SW480 (cell line): ENCODE measurements at regions not wholly inside any gene's neighbourhood (a gene's known extent, or its start where the extent isn't known, plus 50 kb on each side); places are given as distances from the start of the nearest gene placed in this dataset.

ENCODE experiments used
- DNase-seq: peaks from one replicate; pipeline ENCODE4 v3.0.0-alpha.2; 2016; ENCODE audit warnings: low spot score

DNA sequence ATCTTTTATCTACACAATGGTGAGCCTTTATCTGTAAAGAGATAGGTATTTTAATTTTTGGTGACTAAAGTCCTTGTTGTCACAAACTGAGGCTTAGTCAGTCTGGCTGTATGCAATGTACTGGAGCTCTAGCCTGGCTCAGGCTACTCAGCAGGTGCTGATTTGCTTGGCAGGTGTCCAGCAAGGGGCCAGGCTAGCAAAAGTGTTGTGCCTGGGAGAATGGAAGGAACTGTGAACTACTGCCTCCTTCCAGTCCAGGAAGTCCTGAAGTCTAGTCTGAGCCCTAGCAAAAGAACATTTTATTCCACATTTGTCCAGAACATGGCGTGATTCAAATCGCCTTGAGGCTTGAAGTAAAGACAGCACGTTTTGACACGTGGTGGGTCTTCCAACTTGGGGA lies 260.5 kb downstream of the CCDC85A start:
- DNase-seq: no peak

DNA sequence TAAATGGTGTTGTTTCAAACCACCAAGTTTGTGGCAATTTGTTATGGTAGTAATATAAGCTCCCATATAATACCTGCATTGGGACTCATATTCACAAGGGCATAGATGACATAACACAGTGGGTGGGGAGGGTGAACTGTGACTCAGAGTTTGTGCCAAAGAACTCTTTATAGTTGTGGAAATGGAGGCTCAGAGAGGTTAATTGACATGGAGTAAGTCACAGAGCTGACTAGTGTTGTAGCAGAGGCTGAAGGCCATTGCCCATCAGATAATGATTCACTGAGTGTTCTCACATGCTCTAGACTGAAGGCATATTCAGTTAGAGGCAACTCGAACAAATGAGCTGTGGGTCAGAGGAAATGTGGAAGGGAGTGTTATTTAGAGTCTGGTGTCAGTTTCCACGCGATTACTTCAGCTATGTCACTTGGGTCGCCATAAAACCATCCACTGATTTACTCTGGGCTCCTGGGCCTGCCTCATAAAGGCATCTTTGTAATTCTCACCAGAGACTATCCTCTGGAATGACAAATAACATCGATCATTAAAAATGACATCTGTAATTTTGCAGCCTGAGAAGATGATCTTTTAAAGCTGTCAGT lies 264.7 kb downstream of the CCDC85A start:
- DNase-seq: peak; percentile 62

DNA sequence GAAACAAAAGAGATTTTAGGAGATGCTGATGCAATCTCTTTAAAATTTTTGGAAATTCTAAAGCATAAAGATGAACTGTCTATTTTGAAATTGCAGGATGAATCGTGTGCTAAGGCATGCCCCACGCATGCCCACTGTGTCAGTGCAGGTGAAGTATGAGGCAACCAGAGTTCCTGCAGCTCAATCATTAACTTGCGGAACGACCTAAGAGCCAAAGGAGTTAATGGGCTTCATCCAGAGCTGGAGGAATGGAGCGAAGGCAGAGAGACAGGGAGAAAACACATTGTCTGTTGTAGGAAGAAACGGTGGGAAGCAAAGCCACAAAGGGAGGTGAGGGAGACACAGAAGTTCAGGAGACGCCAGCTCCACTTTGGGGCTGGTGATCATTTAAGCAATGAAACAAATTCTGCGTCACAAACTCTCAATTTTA lies 265.2 kb downstream of the CCDC85A start:
- DNase-seq: peak; percentile 93

DNA sequence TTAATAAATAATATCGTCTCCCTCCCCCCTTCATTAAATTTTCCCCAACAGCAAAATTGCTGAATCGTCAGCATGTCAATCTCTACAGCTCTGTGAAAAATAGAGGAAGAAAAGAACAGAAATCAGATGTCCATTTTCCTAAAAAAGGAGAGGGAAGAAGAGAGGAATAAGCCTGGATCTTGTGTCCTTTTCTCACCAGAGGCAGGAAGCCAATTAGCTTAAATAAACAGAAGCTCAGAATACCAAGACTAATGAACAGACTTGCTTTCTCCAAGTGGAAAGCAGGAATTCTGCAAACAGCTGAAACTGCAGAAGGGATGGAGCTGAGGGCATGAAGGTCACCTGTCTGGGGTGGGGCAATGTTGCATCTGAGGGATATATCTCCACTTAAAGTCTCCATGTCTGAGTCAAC lies 265.7 kb downstream of the CCDC85A start:
- DNase-seq: peak; percentile 17

DNA sequence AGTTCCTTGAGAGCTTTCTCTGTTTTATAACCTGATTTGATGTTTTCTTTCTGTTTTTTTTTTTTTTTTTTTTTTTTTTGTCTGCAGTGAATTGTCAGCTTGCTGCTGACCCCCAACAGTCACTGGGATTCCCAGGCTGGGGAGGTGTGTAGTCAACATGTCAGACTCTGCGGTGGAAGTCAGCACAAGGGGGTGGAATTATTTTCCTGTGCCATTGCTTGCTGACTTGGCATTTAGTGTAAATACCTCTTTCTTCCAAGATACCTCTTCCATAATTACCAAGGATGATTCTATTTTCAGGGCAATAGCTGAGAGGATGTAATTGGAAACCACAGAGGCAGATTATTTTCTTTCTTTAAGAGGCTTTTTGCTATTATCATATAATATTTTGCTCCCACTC lies 266.3 kb downstream of the CCDC85A start:
- DNase-seq: no peak

DNA sequence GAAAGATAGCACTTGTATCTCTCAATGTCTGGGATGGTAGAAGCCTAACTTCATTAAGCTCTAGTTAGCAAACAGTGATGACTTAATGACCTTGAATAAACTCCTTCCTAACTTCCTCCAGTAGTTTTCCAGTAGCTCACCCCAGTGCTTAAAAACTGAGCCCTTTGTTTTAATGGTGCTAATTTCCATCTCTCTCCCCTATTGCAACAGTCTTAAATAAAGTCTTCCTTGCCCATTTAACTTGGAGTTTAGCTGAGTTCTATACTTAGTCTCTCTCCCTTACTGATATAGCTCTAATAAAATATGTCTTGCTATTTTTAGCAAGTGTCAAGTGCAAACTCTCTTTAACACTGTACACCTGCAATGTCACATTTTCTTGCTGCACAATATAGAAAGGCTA lies 267.0 kb downstream of the CCDC85A start:
- no peak for DNase-seq

DNA sequence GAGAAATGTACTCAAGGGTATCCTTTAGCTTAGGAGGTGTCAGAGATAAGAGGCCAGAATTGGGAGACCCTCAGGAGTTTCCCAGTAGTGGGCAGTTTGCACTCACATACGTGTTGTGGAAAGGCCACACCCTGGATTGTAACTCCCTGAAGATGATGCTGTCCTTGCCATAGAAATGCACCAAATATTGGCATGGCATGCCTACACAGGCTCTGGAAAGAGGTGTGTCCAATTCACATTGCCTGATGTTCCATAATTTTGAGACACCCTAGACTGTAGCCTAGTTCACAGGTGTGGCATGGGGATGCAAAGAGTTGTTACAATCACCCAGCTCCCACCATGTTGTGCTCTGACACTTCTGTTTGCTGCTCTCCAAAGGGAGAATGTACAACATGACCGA lies 271.9 kb downstream of the CCDC85A start:
- no peak for DNase-seq

DNA sequence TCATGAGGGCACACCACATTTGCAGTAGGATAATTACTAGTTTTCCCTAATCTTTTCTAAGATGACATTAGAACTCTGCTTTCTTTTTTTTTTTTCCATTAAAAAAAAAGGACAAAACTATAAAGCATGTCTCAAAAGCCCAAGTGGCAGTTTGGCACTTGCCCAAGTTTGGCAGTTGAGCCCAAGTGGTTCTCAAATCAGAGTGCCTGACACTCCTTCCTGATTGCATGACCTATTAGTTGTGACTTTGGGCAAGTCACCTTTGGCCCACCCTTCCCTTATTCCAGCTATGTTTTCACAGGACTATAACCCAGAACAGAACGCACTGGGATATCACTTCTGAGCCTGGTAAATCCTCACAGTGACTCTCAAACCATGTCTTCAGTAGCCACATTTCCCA lies 273.0 kb downstream of the CCDC85A start:
- DNase-seq: no peak

DNA sequence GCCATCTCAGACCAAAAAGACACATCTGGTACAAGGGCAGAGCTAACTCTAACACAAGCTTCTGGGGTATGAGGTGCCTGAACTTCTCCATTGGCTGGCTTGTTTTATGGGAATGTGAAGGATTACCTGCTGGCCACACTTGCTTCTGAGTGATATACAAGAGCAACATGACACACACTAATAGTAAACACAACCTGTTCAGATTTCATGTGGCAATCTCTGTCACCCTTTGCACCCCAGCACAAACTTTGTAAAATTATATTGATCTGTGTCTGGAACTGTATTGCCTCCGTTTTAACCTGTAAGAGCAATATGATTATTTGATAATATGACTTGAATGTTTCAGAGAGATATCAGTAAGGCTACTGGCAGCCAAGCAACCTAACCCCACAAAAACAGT lies 276.7 kb downstream of the CCDC85A start:
- DNase-seq: no peak

DNA sequence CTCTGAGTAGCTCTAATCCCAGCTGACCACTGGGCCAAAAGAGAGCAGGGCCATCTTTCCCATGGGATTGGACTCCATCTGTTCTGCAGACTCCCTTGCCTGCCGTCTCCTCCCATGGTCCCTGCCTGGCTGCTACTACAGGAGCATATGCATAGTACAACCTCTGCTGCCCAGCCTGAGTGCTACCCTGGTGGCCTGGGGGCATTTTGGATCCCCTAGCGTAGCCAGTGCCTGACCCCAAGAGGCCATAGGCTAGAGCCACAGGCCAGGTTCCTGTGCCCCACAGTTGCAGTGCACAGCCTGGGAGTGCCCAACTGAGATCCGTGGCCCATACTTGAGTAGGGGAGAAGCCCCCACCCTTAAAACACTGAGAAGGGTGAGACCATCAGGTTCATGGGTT lies 280.3 kb downstream of the CCDC85A start:
- DNase-seq: no peak

DNA sequence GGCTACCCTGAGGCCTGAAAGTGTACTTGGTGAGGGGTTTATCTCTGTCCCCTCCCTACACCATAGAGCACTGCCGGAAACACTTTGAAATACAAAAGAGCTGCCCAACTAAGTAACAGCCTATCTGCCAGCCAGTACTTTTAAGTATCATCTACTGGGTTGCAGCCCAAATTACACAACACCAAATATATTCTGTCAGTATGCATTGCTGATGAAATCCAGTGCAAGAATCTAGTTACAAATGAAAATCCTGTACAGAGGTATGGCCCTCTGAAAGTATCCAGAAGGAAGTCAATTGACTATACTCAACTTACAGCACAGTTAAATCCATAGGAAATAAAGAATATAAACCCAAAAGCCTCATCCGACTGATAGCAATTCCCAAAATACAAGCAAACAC lies 280.8 kb downstream of the CCDC85A start:
- peak; percentile 20 for DNase-seq

DNA sequence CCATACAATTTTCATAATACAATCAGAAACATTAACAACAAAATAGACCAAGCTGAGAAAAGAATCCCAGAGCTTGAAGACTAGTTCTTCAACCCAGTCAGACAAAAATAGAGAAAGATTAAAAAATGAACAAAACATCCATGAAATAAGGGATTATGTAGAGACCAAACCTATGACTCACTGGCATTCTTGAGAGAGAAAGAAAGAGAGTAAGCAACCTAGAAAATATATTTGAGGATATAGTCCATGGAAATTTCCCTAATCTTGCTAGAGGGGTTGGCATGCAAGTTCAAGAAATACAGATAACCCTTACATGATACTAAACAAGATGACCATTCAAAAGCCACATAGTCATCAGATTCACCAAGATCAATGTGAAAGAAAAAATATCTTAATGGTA lies 281.7 kb downstream of the CCDC85A start:
- no peak for DNase-seq

DNA sequence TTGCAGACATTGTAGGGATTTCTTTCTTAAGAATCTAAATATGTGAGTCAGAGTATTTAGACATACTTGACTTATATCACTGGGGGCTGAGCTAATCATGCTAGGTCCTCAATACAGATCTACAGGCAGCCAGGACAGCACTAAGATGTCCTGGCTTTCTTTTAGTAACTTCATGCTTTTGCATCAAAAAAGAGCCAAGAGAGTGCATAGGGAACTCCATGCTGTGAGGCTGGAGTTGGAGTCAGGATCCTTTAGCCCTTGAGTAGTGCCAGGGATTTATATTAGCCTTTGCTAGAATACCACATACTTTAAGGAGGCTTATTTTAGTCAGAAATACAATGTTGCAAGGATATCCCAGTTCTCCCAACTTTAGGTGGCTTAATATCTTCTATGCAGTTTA lies 289.7 kb downstream of the CCDC85A start:
- DNase-seq: no peak

DNA sequence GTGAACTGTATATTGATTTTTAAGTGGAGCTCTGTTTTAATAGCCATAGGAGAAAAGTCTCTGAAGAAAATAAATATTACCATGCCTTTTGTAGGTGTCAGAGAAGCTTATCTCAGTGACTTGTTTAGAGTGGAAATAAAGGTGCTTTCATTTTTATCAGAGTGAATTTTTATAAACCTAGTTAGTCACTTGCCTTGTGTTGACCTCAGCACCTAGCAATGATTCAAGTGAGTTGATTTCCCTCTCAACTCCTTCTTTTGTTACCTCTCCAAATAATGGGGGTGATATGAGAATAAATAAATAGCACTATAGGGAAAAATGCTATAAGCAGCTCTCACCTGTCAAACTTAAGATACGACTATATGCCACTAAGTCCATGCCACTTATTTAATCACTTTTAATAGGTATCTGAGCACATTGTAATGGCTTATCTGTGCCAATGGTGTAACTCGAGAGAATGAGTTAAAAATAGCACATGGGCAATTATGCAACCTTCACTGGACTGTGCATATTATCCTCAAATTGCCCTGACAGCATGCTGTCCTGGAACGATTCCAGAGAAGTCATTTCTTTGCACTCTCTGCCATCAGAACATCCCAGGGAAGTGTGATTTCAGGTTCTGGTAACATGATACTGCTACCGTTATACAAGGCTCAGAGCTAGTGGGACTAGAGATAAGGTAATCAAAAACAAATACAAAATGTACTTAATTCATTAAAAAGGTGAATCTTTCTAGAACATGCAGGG lies 290.8 kb downstream of the CCDC85A start:
- no peak for DNase-seq

DNA sequence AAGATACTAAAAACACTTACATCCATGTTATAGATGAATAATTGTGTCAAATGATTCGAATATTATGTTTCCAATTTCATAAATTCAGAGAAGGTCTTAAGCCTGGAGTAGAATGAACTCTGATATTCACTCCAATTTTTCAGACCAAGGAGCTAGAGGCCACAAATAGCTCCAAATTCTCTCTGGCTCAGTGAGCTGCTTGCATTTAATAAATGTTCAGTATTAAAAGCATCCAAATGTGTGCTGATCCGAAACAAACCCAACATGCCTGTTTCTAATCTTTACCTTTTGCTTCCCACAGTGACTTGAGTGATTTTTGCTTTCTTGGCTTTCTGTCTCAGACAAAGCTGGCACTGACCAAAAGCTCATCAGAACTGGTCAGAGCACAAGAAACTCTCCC lies 291.4 kb downstream of the CCDC85A start:
- DNase-seq: no peak

DNA sequence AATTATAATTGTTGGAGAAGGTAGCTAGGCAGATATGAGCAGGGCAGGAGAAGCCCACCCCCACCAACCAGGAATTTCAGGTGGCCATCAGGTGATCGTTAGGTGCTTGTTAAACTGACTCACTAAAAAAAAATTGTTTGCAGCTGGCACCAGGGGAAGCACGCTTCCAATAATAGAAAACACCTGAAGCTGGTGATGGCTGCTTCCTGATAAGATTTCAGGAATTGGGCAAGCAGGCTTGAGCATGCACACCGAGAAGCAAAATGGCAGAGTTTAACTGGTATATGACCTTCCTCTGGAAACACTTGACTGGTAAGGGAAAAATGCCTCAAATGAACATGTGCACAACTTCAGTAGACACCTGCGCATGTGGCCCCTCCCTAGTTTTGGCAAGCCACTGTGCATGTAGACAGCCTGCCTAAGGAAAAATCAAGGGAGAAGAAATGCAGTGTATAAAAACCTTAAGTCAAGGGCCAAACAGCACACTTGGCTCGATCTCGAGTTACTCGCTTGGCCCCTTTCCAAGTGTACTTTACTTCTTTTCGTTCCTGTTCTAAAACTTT lies 292.8 kb downstream of the CCDC85A start:
- DNase-seq: no peak

DNA sequence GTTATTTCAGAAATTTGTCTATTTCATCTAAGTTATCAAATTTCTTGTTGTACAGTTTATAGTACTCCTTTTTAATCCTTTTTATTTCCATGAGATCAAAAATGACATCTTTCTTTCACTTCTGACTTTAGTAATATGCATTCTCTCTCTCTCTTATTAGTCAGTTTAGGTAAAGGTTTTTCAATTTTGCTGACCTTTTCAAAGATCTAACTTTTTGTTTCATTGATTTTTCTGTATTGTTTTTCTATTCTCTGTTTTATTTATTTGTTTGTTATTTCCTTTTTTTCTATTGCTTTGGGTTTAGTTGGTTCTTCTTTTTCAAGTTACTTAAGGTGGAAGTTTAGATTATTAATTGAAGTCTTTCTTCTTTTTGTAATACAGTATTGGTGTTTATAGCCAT lies 294.2 kb downstream of the CCDC85A start:
- no peak for DNase-seq

DNA sequence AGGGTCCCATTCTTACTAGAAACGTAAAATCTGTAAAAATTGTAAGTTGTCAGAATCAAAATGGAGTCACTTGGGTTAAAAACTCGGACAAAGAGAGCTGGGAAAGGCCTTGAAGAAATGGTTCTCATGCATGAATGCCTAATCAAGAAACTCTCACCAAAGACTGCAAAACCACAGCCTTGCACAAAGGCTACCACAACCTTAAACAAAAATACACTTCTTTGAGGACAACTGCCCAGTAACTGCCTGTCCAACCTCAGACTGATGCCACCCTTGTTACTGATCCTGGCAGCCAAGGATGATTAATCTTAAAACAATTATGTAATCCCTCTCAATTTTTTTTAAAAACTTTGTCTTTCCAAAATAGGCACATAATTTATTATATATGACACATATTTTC lies 299.3 kb downstream of the CCDC85A start:
- DNase-seq: no peak

DNA sequence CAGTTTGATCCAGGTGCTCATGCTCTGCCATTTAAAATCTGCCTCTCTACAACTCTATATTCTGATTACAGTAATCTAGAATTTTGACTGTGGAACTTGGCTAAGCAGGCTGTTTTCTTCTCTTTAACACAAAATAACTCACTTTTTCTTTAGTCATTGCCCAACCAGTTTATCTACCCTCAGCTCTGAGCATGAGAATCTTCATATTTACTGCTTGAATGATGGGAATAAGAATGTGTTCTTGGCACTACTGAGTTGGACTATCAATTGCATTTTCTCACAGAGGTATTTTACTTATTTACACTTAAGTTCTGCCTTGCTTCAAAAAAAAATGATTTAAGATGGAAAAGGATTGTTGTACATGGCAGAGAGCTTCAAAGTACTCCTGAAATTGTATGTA lies 301.1 kb downstream of the CCDC85A start:
- DNase-seq: no peak

DNA sequence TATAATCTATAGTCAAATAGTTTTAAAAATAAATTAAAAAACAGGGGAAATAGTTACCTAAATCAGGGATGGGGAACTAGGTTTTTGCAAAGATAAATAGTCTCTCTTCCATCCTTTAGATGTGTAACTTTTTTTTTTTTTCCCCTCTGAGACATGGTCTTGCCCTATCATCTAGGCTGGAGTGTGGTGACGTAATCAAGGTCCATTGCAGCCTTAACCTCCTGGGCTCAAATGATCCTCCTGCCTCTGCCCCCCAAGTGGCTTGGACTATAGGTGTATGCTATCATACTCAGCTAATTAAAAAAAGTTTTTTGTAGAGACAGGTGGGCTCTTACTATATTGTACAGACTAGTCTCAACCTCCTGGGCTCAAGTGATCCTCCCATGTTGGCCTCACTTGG lies 316.5 kb downstream of the CCDC85A start:
- DNase-seq: no peak

DNA sequence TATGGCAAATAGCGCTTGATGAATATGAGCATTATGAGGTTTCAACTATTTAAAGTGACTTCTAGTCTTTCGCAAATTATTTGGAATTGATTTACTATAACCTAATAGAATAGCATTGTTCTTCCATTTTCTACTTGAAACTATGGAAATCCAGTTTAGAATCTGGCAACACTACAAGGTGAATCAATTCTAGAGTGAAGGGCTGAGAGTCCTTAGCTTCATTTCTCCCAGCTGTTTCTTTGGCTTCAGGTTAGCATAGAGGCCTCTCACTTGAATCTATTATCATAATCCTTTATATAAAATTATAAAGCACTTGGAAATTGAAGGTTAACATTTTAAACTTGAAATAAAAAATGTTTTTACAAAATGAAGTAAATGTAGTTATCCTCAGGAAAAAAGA lies 318.8 kb downstream of the CCDC85A start:
- no peak for DNase-seq

DNA sequence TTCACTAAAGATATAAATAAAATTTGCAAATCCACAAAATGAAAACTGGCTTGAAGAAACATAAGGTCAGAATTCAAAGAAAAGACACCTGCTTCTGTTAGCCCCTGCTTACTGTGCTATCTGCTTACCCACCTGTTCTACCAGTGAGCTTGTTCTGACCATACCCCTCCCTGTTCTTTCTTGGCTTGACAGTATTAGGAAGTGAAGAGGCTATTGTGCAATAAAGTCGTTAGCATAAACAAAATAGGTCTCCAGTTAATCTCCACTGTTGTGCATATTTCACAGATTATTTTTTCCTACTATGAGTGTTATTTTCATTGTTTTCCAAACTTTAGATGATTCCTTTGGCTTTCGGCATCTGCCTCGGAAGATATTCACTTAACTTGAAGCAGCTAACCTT lies 322.1 kb downstream of the CCDC85A start:
- DNase-seq: no peak

DNA sequence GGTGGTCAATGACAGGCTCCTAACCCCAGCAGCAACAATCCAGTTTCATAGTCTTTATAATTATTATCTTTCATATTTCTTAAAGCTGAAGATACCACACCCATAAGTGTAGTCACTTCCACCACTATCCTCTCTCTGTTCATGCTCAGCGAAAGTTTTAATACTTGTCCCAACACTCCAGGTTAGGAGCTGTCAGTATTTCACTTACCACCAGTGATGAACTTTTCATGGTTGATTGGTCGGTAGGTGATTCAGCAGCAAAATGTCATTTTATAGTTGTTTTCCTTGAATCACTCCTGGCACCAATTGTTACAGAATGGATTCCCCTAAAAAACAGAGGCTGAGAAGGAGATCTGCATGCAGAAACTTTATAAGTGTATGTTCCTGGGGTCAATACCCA lies 324.9 kb downstream of the CCDC85A start:
- no peak for DNase-seq

DNA sequence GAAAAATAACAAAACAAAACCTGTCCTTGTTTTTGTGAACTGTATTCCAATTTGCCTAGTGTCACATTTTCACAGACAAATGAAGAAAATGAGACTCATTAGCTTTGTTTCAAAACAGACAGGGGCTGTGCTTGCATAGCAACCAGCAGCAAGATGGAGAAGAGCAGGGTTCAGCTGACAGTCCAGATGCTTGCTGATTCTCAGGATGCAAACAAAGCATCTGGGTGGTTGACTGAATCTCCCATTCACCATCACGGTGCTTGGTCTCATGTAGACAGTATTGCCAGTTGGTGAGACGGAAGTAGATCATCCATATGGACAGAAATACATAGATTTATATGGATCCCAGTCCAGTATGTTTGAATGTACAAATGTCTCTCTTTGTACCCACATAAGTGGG lies 326.8 kb downstream of the CCDC85A start:
- no peak for DNase-seq
